Muscle of leg (tissue), 3 donors: ENCODE measurements at regions not wholly inside any gene's neighbourhood (a gene's known extent, or its start where the extent isn't known, plus 50 kb on each side); places are given as distances from the start of the nearest gene placed in this dataset.

Source experiments
- DNase-seq: peaks from one replicate; pipeline ENCODE4 v3.0.0; 2013
- H3K27ac ChIP-seq: one replicate; pipeline ENCODE4 v1.5.1; 2013; ENCODE audit warnings: mild to moderate bottlenecking, low read length, control low read depth
- H3K27me3 ChIP-seq: one replicate; pipeline ENCODE4 v1.6.1; 2013; ENCODE audit warnings: low read length; ENCODE audit not compliant: control insufficient read depth, insufficient read depth
- H3K36me3 ChIP-seq: one replicate; pipeline ENCODE4 v1.6.1; 2013; ENCODE audit warnings: low read length; ENCODE audit not compliant: control insufficient read depth, insufficient read depth
- H3K4me1 ChIP-seq: one replicate; pipeline ENCODE4 v1.6.1; 2013; ENCODE audit warnings: low read length; ENCODE audit not compliant: control insufficient read depth, insufficient read depth
- H3K4me3 ChIP-seq: one replicate; pipeline ENCODE4 v1.5.1; 2013; ENCODE audit warnings: low read length, control low read depth
- H3K9me3 ChIP-seq: replicated peaks from 2 replicates; pipeline ENCODE4 v1.6.1; 2013; ENCODE audit warnings: low read depth, low read length; ENCODE audit not compliant: control insufficient read depth
- WGBS: methylation state at CpG from one replicate; pipeline ENCODE4 v1.1.5; 2013; ENCODE audit warnings: missing lambda C conversion rate; ENCODE audit not compliant: insufficient coverage; 5-methylcytosine and 5-hydroxymethylcytosine counted together

GRCh38 chr11:69972351-69972802 lies 105.7 kb upstream of the ANO1 start:
- Histone ChIP-seq H3K36me3 (no peaks in the 10 kb centered on the region), H3K27me3 (peaks cover 22% of the 10 kb centered on the region), H3K9me3 (peaks cover 2% of the 10 kb centered on the region), H3K4me1 (no peaks in the 10 kb centered on the region), H3K4me3 (no peak overlapping the region), H3K27ac (no peak overlapping the region)
- WGBS = 74% methylated on average over 11 of the region's 15 CpGs
- no peak for DNase-seq

- no peak overlapping the region for H3K27ac ChIP-seq
- H3K9me3 ChIP-seq = peaks cover 2% of the 10 kb centered on the region
- no peaks in the 10 kb centered on the region for H3K36me3 ChIP-seq
- H3K4me3 ChIP-seq = no peak overlapping the region
- H3K4me1 ChIP-seq = peaks cover 4% of the 10 kb centered on the region
- WGBS = no CpG with 5 or more reads among the region's 4 CpGs
- H3K27me3 ChIP-seq = peaks cover 25% of the 10 kb centered on the region
- DNase-seq = no peak
These were observed 103.6 kb upstream of the ANO1 start for GRCh38 chr11:69974528-69974927.

- H3K4me1 ChIP-seq = peaks cover 6% of the 10 kb centered on the region
- H3K27ac ChIP-seq = no peak overlapping the region
- peaks cover 19% of the 10 kb centered on the region for H3K27me3 ChIP-seq
These were observed 102.3 kb upstream of the ANO1 start for GRCh38 chr11:69975822-69976221.

GRCh38 chr11:69976794-69977193 lies 101.3 kb upstream of the ANO1 start:
- Histone ChIP-seq H3K27me3 (peaks cover 22% of the 10 kb centered on the region), H3K36me3 (no peaks in the 10 kb centered on the region), H3K27ac (no peak overlapping the region), H3K9me3 (no peaks in the 10 kb centered on the region), H3K4me3 (no peak overlapping the region), H3K4me1 (peaks cover 10% of the 10 kb centered on the region)
- DNase-seq = no peak
- 84% methylated on average over 9 of the region's 10 CpGs for WGBS

More at GRCh38 chr11:69975822-69976221, 102.3 kb upstream of the ANO1 start:
- no peak for DNase-seq
- 94% methylated on average over 5 of the region's 7 CpGs for WGBS
- no peaks in the 10 kb centered on the region for H3K36me3 ChIP-seq
- no peak overlapping the region for H3K4me3 ChIP-seq
- H3K9me3 ChIP-seq = no peaks in the 10 kb centered on the region

GRCh38 chr11:69977951-69978350 lies 100.2 kb upstream of the ANO1 start:
- Histone ChIP-seq H3K9me3 (no peaks in the 10 kb centered on the region), H3K27me3 (peaks cover 30% of the 10 kb centered on the region), H3K4me3 (no peak overlapping the region), H3K27ac (no peak overlapping the region), H3K36me3 (no peaks in the 10 kb centered on the region), H3K4me1 (peaks cover 10% of the 10 kb centered on the region)
- 93% methylated on average over 6 of the region's 12 CpGs for WGBS
- DNase-seq = no peak

GRCh38 chr11:69978841-69979614 lies 99.1 kb upstream of the ANO1 start:
- peaks cover 38% of the 10 kb centered on the region for H3K27me3 ChIP-seq
- H3K9me3 ChIP-seq = no peaks in the 10 kb centered on the region
- 93% methylated on average over 2 of the region's 10 CpGs for WGBS
- H3K4me1 ChIP-seq = peaks cover 10% of the 10 kb centered on the region
- H3K4me3 ChIP-seq = no peak overlapping the region
- DNase-seq = no peak
- H3K36me3 ChIP-seq = no peaks in the 10 kb centered on the region
- H3K27ac ChIP-seq = no peak overlapping the region

GRCh38 chr11:69979632-69980031 lies 98.5 kb upstream of the ANO1 start:
- peaks cover 44% of the 10 kb centered on the region for H3K27me3 ChIP-seq
- DNase-seq = no peak
- no peaks in the 10 kb centered on the region for H3K9me3 ChIP-seq
- no peaks in the 10 kb centered on the region for H3K36me3 ChIP-seq
- no peak overlapping the region for H3K4me3 ChIP-seq
- WGBS = 82% methylated on average over 5 of the region's 9 CpGs
- H3K4me1 ChIP-seq = peaks cover 15% of the 10 kb centered on the region
- no peak overlapping the region for H3K27ac ChIP-seq

- H3K4me1 ChIP-seq = peaks cover 21% of the 10 kb centered on the region
- H3K27ac ChIP-seq = no peak overlapping the region
- H3K9me3 ChIP-seq = no peaks in the 10 kb centered on the region
- H3K36me3 ChIP-seq = no peaks in the 10 kb centered on the region
- peaks cover 57% of the 10 kb centered on the region for H3K27me3 ChIP-seq
- WGBS = 82% methylated on average over 11 of the region's 15 CpGs
- peak; percentile 16 for DNase-seq
- no peak overlapping the region for H3K4me3 ChIP-seq
These were observed 96.9 kb upstream of the ANO1 start for GRCh38 chr11:69981119-69981784.

GRCh38 chr11:69982690-69983570 lies 95.2 kb upstream of the ANO1 start:
- Histone ChIP-seq H3K27me3 (peaks cover 67% of the 10 kb centered on the region), H3K36me3 (no peaks in the 10 kb centered on the region), H3K4me1 (peaks cover 22% of the 10 kb centered on the region), H3K4me3 (no peak overlapping the region), H3K9me3 (no peaks in the 10 kb centered on the region), H3K27ac (no peak overlapping the region)
- WGBS = 91% methylated on average over 12 of the region's 20 CpGs
- no peak for DNase-seq

GRCh38 chr11:69983571-69983877 lies 94.6 kb upstream of the ANO1 start:
- Histone ChIP-seq H3K27ac (no peak overlapping the region), H3K4me1 (peaks cover 22% of the 10 kb centered on the region), H3K4me3 (no peak overlapping the region), H3K27me3 (peaks cover 72% of the 10 kb centered on the region), H3K9me3 (no peaks in the 10 kb centered on the region), H3K36me3 (no peaks in the 10 kb centered on the region)
- DNase-seq = no peak
- WGBS = 74% methylated on average over 3 of the region's 10 CpGs
